GM18909 (cell line): ENCODE measurements at regions not wholly inside any gene's neighbourhood (a gene's known extent, or its start where the extent isn't known, plus 50 kb on each side); places are given as distances from the start of the nearest gene placed in this dataset.

Source experiments
- ATAC-seq: cut with Tn5 transposase; IDR thresholded peaks from one replicate; pipeline ENCODE4 v1.9.1; 2021; ENCODE audit warnings: mild to moderate bottlenecking; ENCODE audit not compliant: unreplicated experiment, poor library complexity

- no peak for ATAC-seq
Measured at GRCh38 chr14:83419420-83419819, 1885.8 kb upstream of the SEL1L start.

GRCh38 chr14:83421711-83422110 is 1888.1 kb upstream of the SEL1L start:
- ATAC-seq: no peak

- no peak for ATAC-seq
Measured at GRCh38 chr14:83425138-83425537, 1891.5 kb upstream of the SEL1L start.

GRCh38 chr14:83425706-83426105 is 1892.1 kb upstream of the SEL1L start:
- no peak for ATAC-seq

GRCh38 chr14:83433618-83434017 is 1900.0 kb upstream of the SEL1L start:
- ATAC-seq: no peak

GRCh38 chr14:83441801-83442200 is 1908.1 kb upstream of the SEL1L start:
- no peak for ATAC-seq

- no peak for ATAC-seq
Measured at GRCh38 chr14:83455561-83455960, 1921.9 kb upstream of the SEL1L start.

- ATAC-seq: no peak
Measured at GRCh38 chr14:83461521-83461920, 1927.9 kb upstream of the SEL1L start.

- no peak for ATAC-seq
Measured at GRCh38 chr14:83462759-83463158, 1929.1 kb upstream of the SEL1L start.

GRCh38 chr14:83463500-83464098 is 1929.9 kb upstream of the SEL1L start:
- ATAC-seq: no peak

- ATAC-seq: no peak
Measured at GRCh38 chr14:83467811-83468210, 1934.2 kb upstream of the SEL1L start.

GRCh38 chr14:83470466-83470865 is 1936.8 kb upstream of the SEL1L start:
- ATAC-seq: no peak

GRCh38 chr14:83470959-83471695 is 1937.5 kb upstream of the SEL1L start:
- no peak for ATAC-seq

GRCh38 chr14:83473416-83474235 is 1940.0 kb upstream of the SEL1L start:
- no peak for ATAC-seq

GRCh38 chr14:83478741-83479140 is 1945.1 kb upstream of the SEL1L start:
- ATAC-seq: no peak

GRCh38 chr14:83483063-83483462 is 1949.4 kb upstream of the SEL1L start:
- no peak for ATAC-seq

GRCh38 chr14:83485591-83485990 is 1951.9 kb upstream of the SEL1L start:
- no peak for ATAC-seq

GRCh38 chr14:83491091-83491490 is 1957.4 kb upstream of the SEL1L start:
- ATAC-seq: no peak

- ATAC-seq: no peak
Measured at GRCh38 chr14:83520837-83521236, 1987.2 kb upstream of the SEL1L start.

- no peak for ATAC-seq
Measured at GRCh38 chr14:83529531-83529930, 1995.9 kb upstream of the SEL1L start.

GRCh38 chr14:83533734-83534133 is 1996.2 kb upstream of the FLRT2 start:
- no peak for ATAC-seq
